ENCODE measurements at regions not wholly inside any gene's neighbourhood (a gene's known extent, or its start where the extent isn't known, plus 50 kb on each side); places are given as distances from the start of the nearest gene placed in this dataset.

GRCh38 chr3:14258906-14259904 lies 80.6 kb downstream of the LSM3 start:
- no peak overlapping the region for H3K9ac ChIP-seq (ENCODE audit: insufficient read length, low read depth)
- DNase-seq (ENCODE audit: low read depth, low spot score), result no peak
- no peak for TF ChIP-seq YY1 (IDR thresholded peaks at IDR 0.05; ENCODE audit: insufficient read depth, insufficient read length)
- TF ChIP-seq ZNF274 (IDR thresholded peaks at IDR 0.05; ENCODE audit: low read depth, low read length), result no peak
- no peak for TF ChIP-seq SUZ12 (IDR thresholded peaks at IDR 0.05; ENCODE audit: extremely low read depth, insufficient read depth, insufficient read length)
- H3K4me3 ChIP-seq (ENCODE audit: insufficient read length, low read depth), result no peak overlapping the region
- no peaks in the 10 kb centered on the region for H3K4me1 ChIP-seq (ENCODE audit: insufficient read depth, insufficient read length)
- H3K36me3 ChIP-seq (ENCODE audit: insufficient read depth, insufficient read length, low read length), result no peaks in the 10 kb centered on the region
- H3K27me3 ChIP-seq (ENCODE audit: insufficient read depth, insufficient read length), result peaks cover 4% of the 10 kb centered on the region
- no peaks in the 10 kb centered on the region; the same call in 1 of the 2 replicates for H3K9me3 ChIP-seq (ENCODE audit: insufficient read depth, low read length)

DNA sequence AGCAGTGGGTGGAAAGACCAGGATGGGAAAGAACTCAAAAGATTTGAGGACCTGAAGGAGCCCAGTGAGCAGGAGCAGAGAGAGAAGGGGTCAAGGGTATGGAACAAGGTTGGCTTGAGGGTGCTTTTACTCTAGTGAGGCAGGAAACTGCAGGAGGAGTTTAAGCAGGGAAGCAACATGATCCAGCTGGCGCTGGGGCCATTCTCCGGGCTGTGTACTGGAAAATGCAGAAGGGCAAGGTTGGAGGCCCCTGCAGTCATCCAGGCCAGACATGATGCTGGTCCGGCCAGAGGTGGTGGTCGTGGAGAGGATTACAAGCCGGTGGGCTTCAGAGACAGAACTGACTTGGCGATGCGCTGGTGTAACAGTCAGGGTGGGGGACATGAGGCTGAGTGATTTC lies 81.8 kb downstream of the LSM3 start:
- H3K4me1 ChIP-seq (ENCODE audit: insufficient read depth, insufficient read length), result no peaks in the 10 kb centered on the region
- DNase-seq (ENCODE audit: low read depth, low spot score), result no peak
- no peak for TF ChIP-seq ZNF274 (IDR thresholded peaks at IDR 0.05; ENCODE audit: low read depth, low read length)
- no peak for TF ChIP-seq SUZ12 (IDR thresholded peaks at IDR 0.05; ENCODE audit: extremely low read depth, insufficient read depth, insufficient read length)
- no peak for TF ChIP-seq YY1 (IDR thresholded peaks at IDR 0.05; ENCODE audit: insufficient read depth, insufficient read length)
- H3K9me3 ChIP-seq (ENCODE audit: insufficient read depth, low read length), result no peaks in the 10 kb centered on the region; the same call in 1 of the 2 replicates
- no peak overlapping the region for H3K9ac ChIP-seq (ENCODE audit: insufficient read length, low read depth)
- peaks cover 4% of the 10 kb centered on the region for H3K27me3 ChIP-seq (ENCODE audit: insufficient read depth, insufficient read length)
- H3K36me3 ChIP-seq (ENCODE audit: insufficient read depth, insufficient read length, low read length), result no peaks in the 10 kb centered on the region
- H3K4me3 ChIP-seq (ENCODE audit: insufficient read length, low read depth), result no peak overlapping the region

- Histone ChIP-seq H3K9ac (ENCODE audit: insufficient read length, low read depth) (no peak overlapping the region), H3K27me3 (ENCODE audit: insufficient read depth, insufficient read length) (peaks cover 4% of the 10 kb centered on the region), H3K9me3 (ENCODE audit: insufficient read depth, low read length) (no peaks in the 10 kb centered on the region; the same call in 1 of the 2 replicates), H3K36me3 (ENCODE audit: insufficient read depth, insufficient read length, low read length) (no peaks in the 10 kb centered on the region), H3K4me1 (ENCODE audit: insufficient read depth, insufficient read length) (no peaks in the 10 kb centered on the region), H3K4me3 (ENCODE audit: insufficient read length, low read depth) (no peak overlapping the region)
- peak; percentile 84 for DNase-seq (ENCODE audit: low read depth, low spot score)
- TF ChIP-seq ZNF274 (IDR thresholded peaks at IDR 0.05; ENCODE audit: low read depth, low read length), result no peak
- TF ChIP-seq SUZ12 (IDR thresholded peaks at IDR 0.05; ENCODE audit: extremely low read depth, insufficient read depth, insufficient read length), result no peak
- TF ChIP-seq YY1 (IDR thresholded peaks at IDR 0.05; ENCODE audit: insufficient read depth, insufficient read length), result no peak
Observed at GRCh38 chr3:14261229-14261628, 82.6 kb downstream of the LSM3 start.

DNA sequence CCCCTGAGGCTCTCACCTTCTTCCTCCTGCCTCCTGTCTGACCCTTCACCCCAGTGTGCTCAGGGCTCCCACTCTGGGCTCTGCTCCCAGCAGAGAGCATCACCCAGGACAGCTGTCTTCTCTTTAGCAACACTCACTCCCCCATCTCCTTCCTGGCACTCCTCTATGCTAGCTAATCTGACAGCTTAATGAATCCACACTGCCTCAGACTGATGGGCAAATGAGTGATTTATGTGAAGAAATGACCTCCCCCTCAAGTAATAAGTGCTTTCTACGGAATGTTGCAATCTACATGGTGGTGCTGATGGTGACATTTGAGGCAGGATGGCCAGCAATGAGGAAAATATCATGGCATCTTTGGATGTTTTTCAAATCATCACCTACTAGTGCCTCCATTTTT lies 83.6 kb downstream of the LSM3 start:
- H3K27me3 ChIP-seq (ENCODE audit: insufficient read depth, insufficient read length), result peaks cover 4% of the 10 kb centered on the region
- no peaks in the 10 kb centered on the region for H3K4me1 ChIP-seq (ENCODE audit: insufficient read depth, insufficient read length)
- no peak overlapping the region for H3K9ac ChIP-seq (ENCODE audit: insufficient read length, low read depth)
- no peaks in the 10 kb centered on the region for H3K36me3 ChIP-seq (ENCODE audit: insufficient read depth, insufficient read length, low read length)
- TF ChIP-seq ZNF274 (IDR thresholded peaks at IDR 0.05; ENCODE audit: low read depth, low read length), result no peak
- TF ChIP-seq SUZ12 (IDR thresholded peaks at IDR 0.05; ENCODE audit: extremely low read depth, insufficient read depth, insufficient read length), result no peak
- TF ChIP-seq YY1 (IDR thresholded peaks at IDR 0.05; ENCODE audit: insufficient read depth, insufficient read length), result no peak
- no peak for DNase-seq (ENCODE audit: low read depth, low spot score)
- no peak overlapping the region for H3K4me3 ChIP-seq (ENCODE audit: insufficient read length, low read depth)
- no peaks in the 10 kb centered on the region; the same call in 1 of the 2 replicates for H3K9me3 ChIP-seq (ENCODE audit: insufficient read depth, low read length)

DNA sequence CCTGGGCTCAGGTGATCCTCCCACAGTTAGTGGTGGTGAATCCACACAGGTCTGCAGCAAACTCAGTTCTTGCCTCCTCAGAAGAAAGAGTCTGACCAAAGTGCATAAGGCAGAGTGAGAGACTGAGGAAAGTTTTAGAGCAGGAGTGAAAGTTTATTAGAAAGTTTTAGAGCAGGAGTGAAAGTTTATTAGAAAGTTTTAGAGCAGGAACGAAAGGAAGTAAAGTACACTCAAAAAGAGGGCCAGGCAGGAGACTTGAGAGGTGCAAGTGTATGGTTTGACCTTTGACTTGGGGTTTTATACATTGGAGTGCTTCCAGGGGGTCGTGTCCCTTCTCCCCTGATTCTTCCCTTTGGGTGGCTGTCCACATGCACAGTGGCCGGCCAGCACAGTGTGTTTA lies 84.2 kb downstream of the LSM3 start:
- no peak for TF ChIP-seq ZNF274 (IDR thresholded peaks at IDR 0.05; ENCODE audit: low read depth, low read length)
- no peak for TF ChIP-seq SUZ12 (IDR thresholded peaks at IDR 0.05; ENCODE audit: extremely low read depth, insufficient read depth, insufficient read length)
- TF ChIP-seq YY1 (IDR thresholded peaks at IDR 0.05; ENCODE audit: insufficient read depth, insufficient read length), result no peak
- H3K4me1 ChIP-seq (ENCODE audit: insufficient read depth, insufficient read length), result no peaks in the 10 kb centered on the region
- no peaks in the 10 kb centered on the region; the same call in 1 of the 2 replicates for H3K9me3 ChIP-seq (ENCODE audit: insufficient read depth, low read length)
- no peak overlapping the region for H3K4me3 ChIP-seq (ENCODE audit: insufficient read length, low read depth)
- H3K36me3 ChIP-seq (ENCODE audit: insufficient read depth, insufficient read length, low read length), result no peaks in the 10 kb centered on the region
- no peak for DNase-seq (ENCODE audit: low read depth, low spot score)
- no peak overlapping the region for H3K9ac ChIP-seq (ENCODE audit: insufficient read length, low read depth)
- H3K27me3 ChIP-seq (ENCODE audit: insufficient read depth, insufficient read length), result peaks cover 4% of the 10 kb centered on the region

DNA sequence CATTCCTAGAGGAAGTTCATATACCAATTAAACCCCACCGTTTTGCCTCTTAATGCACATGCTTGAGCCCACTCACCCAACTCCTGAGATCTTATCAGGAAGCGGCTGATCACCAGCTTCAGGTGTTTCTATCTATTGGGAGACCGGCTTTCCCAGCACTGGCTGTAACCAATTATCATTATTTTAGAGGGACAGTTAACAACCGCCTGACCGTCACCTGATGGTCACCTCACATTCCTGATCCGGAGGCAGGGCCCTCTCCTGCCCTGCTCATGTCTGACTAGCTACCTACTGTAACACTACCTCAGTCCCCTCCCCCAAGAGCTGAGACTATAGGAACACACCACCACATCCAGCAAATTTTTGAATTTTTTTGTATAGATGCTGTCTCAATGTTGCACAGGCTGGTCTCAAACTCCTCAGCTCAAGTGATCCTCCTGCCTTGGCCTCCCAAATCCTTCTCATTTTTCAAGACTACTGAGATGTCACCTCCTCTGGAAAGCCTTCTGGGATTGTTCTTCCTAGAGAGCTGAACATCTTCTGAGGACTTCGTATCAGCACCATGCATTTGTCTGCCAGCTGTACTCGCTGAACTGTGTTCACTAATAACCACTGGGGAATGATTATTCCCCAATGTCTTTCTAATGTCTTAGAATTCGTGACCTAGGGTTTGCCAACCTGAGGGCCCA lies 84.8 kb downstream of the LSM3 start:
- DNase-seq (ENCODE audit: low read depth, low spot score), result no peak
- Histone ChIP-seq H3K9me3 (ENCODE audit: insufficient read depth, low read length) (peaks cover 1% of the 10 kb centered on the region), H3K9ac (ENCODE audit: insufficient read length, low read depth) (no peak overlapping the region), H3K4me3 (ENCODE audit: insufficient read length, low read depth) (no peak overlapping the region), H3K4me1 (ENCODE audit: insufficient read depth, insufficient read length) (peaks cover 3% of the 10 kb centered on the region), H3K27me3 (ENCODE audit: insufficient read depth, insufficient read length) (peaks cover 4% of the 10 kb centered on the region), H3K36me3 (ENCODE audit: insufficient read depth, insufficient read length, low read length) (no peaks in the 10 kb centered on the region)
- TF ChIP-seq SUZ12 (IDR thresholded peaks at IDR 0.05; ENCODE audit: extremely low read depth, insufficient read depth, insufficient read length) (no peak), YY1 (IDR thresholded peaks at IDR 0.05; ENCODE audit: insufficient read depth, insufficient read length) (no peak), ZNF274 (IDR thresholded peaks at IDR 0.05; ENCODE audit: low read depth, low read length) (no peak)
